ENCODE measurements at regions not wholly inside any gene's neighbourhood (a gene's known extent, or its start where the extent isn't known, plus 50 kb on each side); places are given as distances from the start of the nearest gene placed in this dataset.

GRCh38 chr1:221392453-221392852, 349.4 kb downstream of the DUSP10 start:
- DNase-seq (ENCODE audit: low spot score): no peak
- in situ Hi-C loops (cut with MboI; ENCODE audit: low pct_unique_long_range_greater_than_20kb, low sequenced_read_pairs, unreplicated experiment): no loop called here

GRCh38 chr1:221394011-221394544, 347.8 kb downstream of the DUSP10 start:
- DNase-seq (ENCODE audit: low spot score): no peak
- in situ Hi-C loops (cut with MboI; ENCODE audit: low pct_unique_long_range_greater_than_20kb, low sequenced_read_pairs, unreplicated experiment): no loop called here
- no peak for TF ChIP-seq CTCF (IDR thresholded peaks at IDR 0.05; ENCODE audit: extremely low read depth, insufficient read depth, missing control alignments)

More at GRCh38 chr1:221392453-221392852, 349.4 kb downstream of the DUSP10 start:
- TF ChIP-seq CTCF (IDR thresholded peaks at IDR 0.05; ENCODE audit: extremely low read depth, insufficient read depth, missing control alignments): no peak

GRCh38 chr1:221396526-221396925, 345.4 kb downstream of the DUSP10 start:
- DNase-seq (ENCODE audit: low spot score): no peak
- TF ChIP-seq CTCF (IDR thresholded peaks at IDR 0.05; ENCODE audit: extremely low read depth, insufficient read depth, missing control alignments): no peak
- in situ Hi-C loops (cut with MboI; ENCODE audit: low pct_unique_long_range_greater_than_20kb, low sequenced_read_pairs, unreplicated experiment): no loop called here

- in situ Hi-C loops (cut with MboI; ENCODE audit: low pct_unique_long_range_greater_than_20kb, low sequenced_read_pairs, unreplicated experiment): no loop called here
- DNase-seq (ENCODE audit: low spot score): no peak
- no peak for TF ChIP-seq CTCF (IDR thresholded peaks at IDR 0.05; ENCODE audit: extremely low read depth, insufficient read depth, missing control alignments)
Observed at GRCh38 chr1:221397141-221397540, 344.7 kb downstream of the DUSP10 start.

GRCh38 chr1:221397606-221398005, 344.3 kb downstream of the DUSP10 start:
- TF ChIP-seq CTCF (IDR thresholded peaks at IDR 0.05; ENCODE audit: extremely low read depth, insufficient read depth, missing control alignments): no peak
- DNase-seq (ENCODE audit: low spot score): no peak
- in situ Hi-C loops (cut with MboI; ENCODE audit: low pct_unique_long_range_greater_than_20kb, low sequenced_read_pairs, unreplicated experiment): no loop called here

- DNase-seq (ENCODE audit: low spot score): no peak
- in situ Hi-C loops (cut with MboI; ENCODE audit: low pct_unique_long_range_greater_than_20kb, low sequenced_read_pairs, unreplicated experiment): no loop called here
- no peak for TF ChIP-seq CTCF (IDR thresholded peaks at IDR 0.05; ENCODE audit: extremely low read depth, insufficient read depth, missing control alignments)
Observed at GRCh38 chr1:221405146-221405545, 336.7 kb downstream of the DUSP10 start.
